Ammon's horn (tissue), 1 donor: ENCODE measurements at regions not wholly inside any gene's neighbourhood (a gene's known extent, or its start where the extent isn't known, plus 50 kb on each side); places are given as distances from the start of the nearest gene placed in this dataset.
"Not testable (repeated sequence)": the region's sequence is repeated elsewhere in the genome, so short reads cannot be mapped to it uniquely, and the experiment has no call there.

ENCODE experiments used
- DNase-seq: peaks from one replicate; pipeline ENCODE4 v3.0.0-alpha.2; 2016; ENCODE audit warnings: low spot score

- no peak for DNase-seq
These were observed 228.8 kb downstream of the GATA3 start for GRCh38 chr10:8283166-8283905.

GRCh38 chr10:8283986-8284385 is 229.5 kb downstream of the GATA3 start:
- no peak for DNase-seq

GRCh38 chr10:8285970-8286369 is 231.5 kb downstream of the GATA3 start:
- not testable (repeated sequence) for DNase-seq

GRCh38 chr10:8288600-8288999 is 234.1 kb downstream of the GATA3 start:
- no peak for DNase-seq

GRCh38 chr10:8289186-8289924 is 234.9 kb downstream of the GATA3 start:
- no peak for DNase-seq

GRCh38 chr10:8294779-8295178 is 240.3 kb downstream of the GATA3 start:
- no peak for DNase-seq

- DNase-seq: no peak
These were observed 240.8 kb downstream of the GATA3 start for GRCh38 chr10:8295311-8295710.

GRCh38 chr10:8296090-8296733 is 241.7 kb downstream of the GATA3 start:
- no peak for DNase-seq

GRCh38 chr10:8296734-8297101 is 242.2 kb downstream of the GATA3 start:
- no peak for DNase-seq

- DNase-seq: no peak
These were observed 242.6 kb downstream of the GATA3 start for GRCh38 chr10:8297107-8297506.

GRCh38 chr10:8297959-8298358 is 243.5 kb downstream of the GATA3 start:
- DNase-seq: no peak

- DNase-seq: no peak
These were observed 244.5 kb downstream of the GATA3 start for GRCh38 chr10:8298896-8299570.

- DNase-seq: no peak
These were observed 246.4 kb downstream of the GATA3 start for GRCh38 chr10:8300925-8301324.

GRCh38 chr10:8301333-8301732 is 246.8 kb downstream of the GATA3 start:
- DNase-seq: no peak

GRCh38 chr10:8301831-8302230 is 247.3 kb downstream of the GATA3 start:
- no peak for DNase-seq

GRCh38 chr10:8302565-8302964 is 248.1 kb downstream of the GATA3 start:
- DNase-seq: no peak

- DNase-seq: no peak
These were observed 250.4 kb downstream of the GATA3 start for GRCh38 chr10:8304861-8305260.

- no peak for DNase-seq
These were observed 251.6 kb downstream of the GATA3 start for GRCh38 chr10:8305876-8306652.

GRCh38 chr10:8306685-8307364 is 252.3 kb downstream of the GATA3 start:
- no peak for DNase-seq

GRCh38 chr10:8310930-8311329 is 256.4 kb downstream of the GATA3 start:
- no peak for DNase-seq

- DNase-seq: no peak
These were observed 257.1 kb downstream of the GATA3 start for GRCh38 chr10:8311526-8312070.
